GM21619 (cell line): ENCODE measurements at regions not wholly inside any gene's neighbourhood (a gene's known extent, or its start where the extent isn't known, plus 50 kb on each side); places are given as distances from the start of the nearest gene placed in this dataset.

Experiments used
- ATAC-seq: cut with Tn5 transposase; IDR thresholded peaks from one replicate; pipeline ENCODE4 v1.9.1; 2021; ENCODE audit not compliant: unreplicated experiment

- no peak for ATAC-seq
Observed at GRCh38 chr9:90420768-90421513, 221.7 kb downstream of the DIRAS2 start.

- no peak for ATAC-seq
Observed at GRCh38 chr9:90421786-90422185, 220.8 kb downstream of the DIRAS2 start.

GRCh38 chr9:90423661-90424193, 218.9 kb downstream of the DIRAS2 start:
- no peak for ATAC-seq

- ATAC-seq: no peak
Observed at GRCh38 chr9:90428517-90428916, 214.1 kb downstream of the DIRAS2 start.

- ATAC-seq: no peak
Observed at GRCh38 chr9:90432951-90433350, 209.7 kb downstream of the DIRAS2 start.

GRCh38 chr9:90433398-90433941, 209.2 kb downstream of the DIRAS2 start:
- ATAC-seq: no peak

- ATAC-seq: no peak
Observed at GRCh38 chr9:90441814-90442213, 200.8 kb downstream of the DIRAS2 start.

GRCh38 chr9:90442723-90443122, 199.9 kb downstream of the DIRAS2 start:
- ATAC-seq: no peak

- no peak for ATAC-seq
Observed at GRCh38 chr9:90444609-90445204, 197.9 kb downstream of the DIRAS2 start.

- no peak for ATAC-seq
Observed at GRCh38 chr9:90445391-90445790, 197.2 kb downstream of the DIRAS2 start.

GRCh38 chr9:90446200-90446948, 196.2 kb downstream of the DIRAS2 start:
- ATAC-seq: no peak

GRCh38 chr9:90447773-90448172, 194.9 kb downstream of the DIRAS2 start:
- no peak for ATAC-seq

- ATAC-seq: no peak
Observed at GRCh38 chr9:90449213-90449925, 193.3 kb downstream of the DIRAS2 start.

- no peak for ATAC-seq
Observed at GRCh38 chr9:90451804-90452203, 190.8 kb downstream of the DIRAS2 start.

GRCh38 chr9:90455316-90455715, 187.3 kb downstream of the DIRAS2 start:
- ATAC-seq: no peak

- ATAC-seq: no peak
Observed at GRCh38 chr9:90457386-90458190, 185.0 kb downstream of the DIRAS2 start.

GRCh38 chr9:90458485-90458884, 184.1 kb downstream of the DIRAS2 start:
- ATAC-seq: no peak

- no peak for ATAC-seq
Observed at GRCh38 chr9:90459321-90459720, 183.3 kb downstream of the DIRAS2 start.

- ATAC-seq: no peak
Observed at GRCh38 chr9:90460220-90460619, 182.4 kb downstream of the DIRAS2 start.

- no peak for ATAC-seq
Observed at GRCh38 chr9:90464978-90465377, 177.6 kb downstream of the DIRAS2 start.
